ENCODE measurements at regions not wholly inside any gene's neighbourhood (a gene's known extent, or its start where the extent isn't known, plus 50 kb on each side); places are given as distances from the start of the nearest gene placed in this dataset.

DNA sequence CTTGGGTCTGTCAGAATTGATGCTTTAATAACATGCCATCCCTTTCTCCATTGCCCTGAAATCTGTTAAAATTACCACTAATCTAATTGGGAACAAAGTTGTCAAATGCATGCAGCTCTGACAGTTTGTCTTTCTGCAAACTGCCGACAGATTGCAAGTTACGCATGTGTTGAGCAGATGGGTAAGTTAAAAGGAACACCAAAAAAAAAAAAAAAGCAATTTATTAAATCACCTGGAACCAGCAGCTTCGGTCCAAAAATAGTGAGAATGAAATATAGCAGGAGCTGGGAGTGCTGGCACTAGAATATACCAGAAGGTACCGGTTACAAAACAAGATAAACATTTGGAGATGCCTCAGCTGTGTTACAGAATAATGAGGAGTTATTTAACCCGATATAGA lies 149.6 kb upstream of the C1orf87 start:
- TF ChIP-seq POLR2A (IDR thresholded peaks at IDR 0.05; ENCODE audit: low read depth, low read length) (no peak), POLR2AphosphoS5 (IDR thresholded peaks at IDR 0.05; ENCODE audit: low read depth, low read length) (no peak), TAF1 (IDR thresholded peaks at IDR 0.05; ENCODE audit: borderline replicate concordance, low read depth, low read length) (no peak)

Measured in GM12892 (cell line).